BE2C (cell line): ENCODE measurements at regions not wholly inside any gene's neighbourhood (a gene's known extent, or its start where the extent isn't known, plus 50 kb on each side); places are given as distances from the start of the nearest gene placed in this dataset.
"Not testable (repeated sequence)": the region's sequence is repeated elsewhere in the genome, so short reads cannot be mapped to it uniquely, and the experiment has no call there.

Source experiments
- DNase-seq: peaks from one replicate; pipeline ENCODE4 v3.0.0-alpha.2; 2020
- H3K27me3 ChIP-seq: fragments of 250-450 bp; sonication (Bioruptor Pico); 2 replicates; pipeline ENCODE4 v1.5.1; 2020; ENCODE audit warnings: mild to moderate bottlenecking
- H3K36me3 ChIP-seq: fragments of 250-450 bp; sonication (Bioruptor Pico); 2 replicates; pipeline ENCODE4 v1.5.1; 2020; ENCODE audit warnings: mild to moderate bottlenecking
- H3K4me1 ChIP-seq: fragments of 250-450 bp; sonication (Bioruptor Pico); 2 replicates; pipeline ENCODE4 v1.5.1; 2020
- H3K4me3 ChIP-seq: 2 replicates; pipeline ENCODE4 v1.5.1; 2011; ENCODE audit warnings: low read depth, low read length
- H3K9me3 ChIP-seq: fragments of 250-450 bp; sonication (Bioruptor Pico); 2 replicates; pipeline ENCODE4 v1.5.1; 2020
- TF ChIP-seq, protein P1 (sequence below): IDR thresholded peaks from 2 replicates; pipeline ENCODE4 v1.5.1; 2012; ENCODE audit warnings: mild to moderate bottlenecking, low read depth, low read length

DNA sequence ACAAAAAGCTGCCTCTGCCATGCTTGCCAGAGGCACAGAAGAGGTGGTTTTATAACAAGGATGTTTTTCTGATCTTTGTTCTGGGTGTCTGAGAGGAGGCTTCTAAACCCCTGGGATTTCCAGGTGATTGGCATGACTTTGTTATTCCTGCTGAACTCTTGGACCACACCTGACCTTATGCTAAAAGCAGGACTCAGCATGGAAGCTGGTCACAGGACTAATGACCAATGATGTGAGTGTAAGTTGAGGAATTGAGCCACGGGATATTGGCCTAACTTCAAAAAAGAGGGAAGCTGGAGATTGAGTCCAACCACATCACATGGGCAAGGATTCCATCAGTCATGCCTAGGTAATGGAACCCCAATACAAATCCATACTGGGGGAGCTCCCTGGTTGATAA is 437.9 kb downstream of the POM121L12 start:
- H3K9me3 ChIP-seq, result no peaks in the 10 kb centered on the region
- TF ChIP-seq, protein P1, sequence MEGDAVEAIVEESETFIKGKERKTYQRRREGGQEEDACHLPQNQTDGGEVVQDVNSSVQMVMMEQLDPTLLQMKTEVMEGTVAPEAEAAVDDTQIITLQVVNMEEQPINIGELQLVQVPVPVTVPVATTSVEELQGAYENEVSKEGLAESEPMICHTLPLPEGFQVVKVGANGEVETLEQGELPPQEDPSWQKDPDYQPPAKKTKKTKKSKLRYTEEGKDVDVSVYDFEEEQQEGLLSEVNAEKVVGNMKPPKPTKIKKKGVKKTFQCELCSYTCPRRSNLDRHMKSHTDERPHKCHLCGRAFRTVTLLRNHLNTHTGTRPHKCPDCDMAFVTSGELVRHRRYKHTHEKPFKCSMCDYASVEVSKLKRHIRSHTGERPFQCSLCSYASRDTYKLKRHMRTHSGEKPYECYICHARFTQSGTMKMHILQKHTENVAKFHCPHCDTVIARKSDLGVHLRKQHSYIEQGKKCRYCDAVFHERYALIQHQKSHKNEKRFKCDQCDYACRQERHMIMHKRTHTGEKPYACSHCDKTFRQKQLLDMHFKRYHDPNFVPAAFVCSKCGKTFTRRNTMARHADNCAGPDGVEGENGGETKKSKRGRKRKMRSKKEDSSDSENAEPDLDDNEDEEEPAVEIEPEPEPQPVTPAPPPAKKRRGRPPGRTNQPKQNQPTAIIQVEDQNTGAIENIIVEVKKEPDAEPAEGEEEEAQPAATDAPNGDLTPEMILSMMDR, result no peak
- no peak overlapping the region for H3K4me3 ChIP-seq
- H3K27me3 ChIP-seq, result no peaks in the 10 kb centered on the region
- H3K36me3 ChIP-seq, result no peaks in the 10 kb centered on the region
- DNase-seq, result no peak
- peaks cover 2% of the 10 kb centered on the region; the same call in 1 of the 2 replicates for H3K4me1 ChIP-seq

- no peaks in the 10 kb centered on the region for H3K36me3 ChIP-seq
- TF ChIP-seq, protein P1, result no peak
- DNase-seq, result no peak
- no peaks in the 10 kb centered on the region for H3K4me1 ChIP-seq
- H3K4me3 ChIP-seq, result no peak overlapping the region
- H3K9me3 ChIP-seq, result no peaks in the 10 kb centered on the region
- no peaks in the 10 kb centered on the region for H3K27me3 ChIP-seq
Observed at GRCh38 chr7:53475776-53476175, 440.3 kb downstream of the POM121L12 start.

DNA sequence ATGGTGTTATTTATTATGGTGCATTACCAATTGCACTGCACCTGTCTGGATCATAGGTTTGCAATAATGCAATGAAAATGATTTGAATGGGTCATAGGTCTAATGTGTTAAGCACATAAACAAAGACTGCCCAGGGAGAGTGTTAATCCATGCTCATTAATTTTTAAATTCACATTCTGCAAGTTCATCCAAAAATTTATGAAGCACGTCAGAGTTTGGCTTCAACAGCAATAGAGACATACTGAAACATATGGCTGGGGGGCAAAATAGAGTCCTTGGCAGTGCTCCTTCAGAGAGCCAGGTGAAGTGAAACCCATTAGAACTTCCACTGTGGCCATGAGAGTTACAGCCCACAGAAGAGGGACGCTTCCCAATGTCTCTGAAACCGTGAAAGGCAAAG is 441.1 kb downstream of the POM121L12 start:
- Histone ChIP-seq H3K9me3 (no peaks in the 10 kb centered on the region), H3K36me3 (no peaks in the 10 kb centered on the region)

GRCh38 chr7:53485354-53485753 is 449.9 kb downstream of the POM121L12 start:
- TF ChIP-seq, protein P1, result no peak
- DNase-seq, result peak; percentile 81
- no peaks in the 10 kb centered on the region for H3K9me3 ChIP-seq
- H3K36me3 ChIP-seq, result no peaks in the 10 kb centered on the region
- H3K4me3 ChIP-seq, result no peak overlapping the region
- H3K4me1 ChIP-seq, result peaks cover 6% of the 10 kb centered on the region
- H3K27me3 ChIP-seq, result no peaks in the 10 kb centered on the region

More for the DNA sequence above, 441.1 kb downstream of the POM121L12 start:
- no peak for DNase-seq
- TF ChIP-seq, protein P1, result no peak
- Histone ChIP-seq H3K4me3 (no peak overlapping the region), H3K4me1 (no peaks in the 10 kb centered on the region), H3K27me3 (no peaks in the 10 kb centered on the region)

DNA sequence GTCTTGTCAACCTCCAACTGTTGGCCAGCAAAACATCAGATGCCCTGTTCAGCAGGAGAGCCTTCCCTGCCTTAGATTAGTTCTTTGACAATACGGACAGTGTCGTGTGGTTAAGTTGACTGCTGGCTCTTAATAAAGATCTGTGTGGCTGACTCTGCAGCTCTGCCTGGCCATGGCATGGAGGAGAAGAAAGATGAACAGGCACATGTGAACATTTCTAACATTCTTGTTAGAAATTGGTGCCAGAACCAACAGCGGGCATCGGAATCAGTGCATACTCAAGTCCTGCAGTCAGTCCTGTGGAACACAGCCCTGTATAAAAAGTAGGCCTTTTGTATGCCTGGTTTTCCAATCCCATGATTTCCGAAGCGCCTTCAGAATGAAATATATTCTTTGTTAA is 455.6 kb downstream of the POM121L12 start:
- H3K36me3 ChIP-seq, result no peaks in the 10 kb centered on the region
- DNase-seq, result no peak
- H3K27me3 ChIP-seq, result no peaks in the 10 kb centered on the region
- H3K4me1 ChIP-seq, result no peaks in the 10 kb centered on the region
- TF ChIP-seq, protein P1, result no peak
- no peak overlapping the region for H3K4me3 ChIP-seq
- no peaks in the 10 kb centered on the region for H3K9me3 ChIP-seq

DNA sequence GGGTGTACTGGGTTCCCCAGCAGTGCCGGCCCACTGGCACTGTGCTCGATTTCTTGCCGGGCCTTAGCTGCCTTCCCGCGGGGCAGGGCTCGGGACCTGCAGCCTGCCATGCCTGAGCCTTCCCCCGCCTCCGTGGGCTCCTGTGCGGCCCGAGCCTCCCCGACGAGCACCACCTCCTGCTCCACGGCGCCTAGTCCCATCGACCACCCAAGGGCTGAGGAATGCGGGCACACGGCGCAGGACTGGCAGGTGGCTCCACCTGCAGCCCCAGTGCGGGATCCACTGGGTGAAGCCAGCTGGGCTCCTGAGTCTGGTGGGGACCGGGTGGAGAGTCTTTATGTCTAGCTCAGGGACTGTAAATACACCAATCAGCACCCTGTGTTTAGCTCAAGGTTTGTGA is 459.7 kb downstream of the POM121L12 start:
- H3K4me1 ChIP-seq, H3K4me3 ChIP-seq, H3K27me3 ChIP-seq, H3K36me3 ChIP-seq, H3K9me3 ChIP-seq, DNase-seq: not testable (repeated sequence)

GRCh38 chr7:53500076-53500475 is 464.6 kb downstream of the POM121L12 start:
- TF ChIP-seq, protein P1, result no peak
- no peaks in the 10 kb centered on the region for H3K36me3 ChIP-seq
- no peak for DNase-seq
- no peaks in the 10 kb centered on the region for H3K4me1 ChIP-seq
- H3K27me3 ChIP-seq, result no peaks in the 10 kb centered on the region
- H3K9me3 ChIP-seq, result no peaks in the 10 kb centered on the region
- H3K4me3 ChIP-seq, result no peak overlapping the region
